Stimulated activated CD4-positive, alpha-beta T cell treated with anti-CD3 and anti-CD28 coated beads, Interleukin-15, amount 100 ng/mL, for 1 hour (primary cell): ENCODE measurements at regions not wholly inside any gene's neighbourhood (a gene's known extent, or its start where the extent isn't known, plus 50 kb on each side); places are given as distances from the start of the nearest gene placed in this dataset.
"Not testable (repeated sequence)": the region's sequence is repeated elsewhere in the genome, so short reads cannot be mapped to it uniquely, and the experiment has no call there.

ENCODE experiments used
- DNase-seq, 2 donors: peaks; one replicate each; pipeline ENCODE4 v3.0.0-alpha.2; 2020; ENCODE audit warnings: low read depth in 1 of 2, low spot score in 1 of 2

GRCh38 chr12:11446372-11446771 is 51.0 kb upstream of the PRB2 start:
- DNase-seq: no peak

GRCh38 chr12:11457996-11458645 is 62.8 kb upstream of the PRB2 start:
- no peak for DNase-seq

- no peak for DNase-seq
Measured at GRCh38 chr12:11460343-11461023, 65.1 kb upstream of the PRB2 start.

GRCh38 chr12:11461433-11461832 is 66.1 kb upstream of the PRB2 start:
- DNase-seq: no peak

GRCh38 chr12:11477110-11477509 is 81.7 kb upstream of the PRB2 start:
- DNase-seq: no peak

GRCh38 chr12:11482955-11483354 is 87.6 kb upstream of the PRB2 start:
- no peak for DNase-seq

GRCh38 chr12:11486623-11487444 is 91.5 kb upstream of the PRB2 start:
- peak; percentile 45 to 49 for DNase-seq

- no peak for DNase-seq
Measured at GRCh38 chr12:11496157-11496851, 100.9 kb upstream of the PRB2 start.

GRCh38 chr12:11497438-11497837 is 102.1 kb upstream of the PRB2 start:
- DNase-seq: no peak

- no peak for DNase-seq
Measured at GRCh38 chr12:11497995-11498394, 102.6 kb upstream of the PRB2 start.

- not testable (repeated sequence) for DNase-seq
Measured at GRCh38 chr12:11498574-11498973, 103.2 kb upstream of the PRB2 start.

GRCh38 chr12:11499806-11500187 is 104.4 kb upstream of the PRB2 start:
- DNase-seq: no peak

- DNase-seq: peak; percentile 46 to 59
Measured at GRCh38 chr12:11500188-11500860, 105.0 kb upstream of the PRB2 start.

GRCh38 chr12:11500861-11501230 is 105.5 kb upstream of the PRB2 start:
- no peak for DNase-seq

GRCh38 chr12:11508699-11509098 is 113.3 kb upstream of the PRB2 start:
- no peak for DNase-seq

GRCh38 chr12:11509326-11509725 is 114.0 kb upstream of the PRB2 start:
- DNase-seq: no peak

- DNase-seq: no peak
Measured at GRCh38 chr12:11510671-11511070, 115.3 kb upstream of the PRB2 start.

- no peak for DNase-seq
Measured at GRCh38 chr12:11513288-11513687, 117.9 kb upstream of the PRB2 start.

GRCh38 chr12:11517080-11517479 is 121.7 kb upstream of the PRB2 start:
- no peak for DNase-seq

GRCh38 chr12:11524446-11524845 is 125.0 kb upstream of the ETV6 start:
- no peak for DNase-seq

GRCh38 chr12:11534064-11534463 is 115.4 kb upstream of the ETV6 start:
- DNase-seq: no peak
